ENCODE measurements at regions not wholly inside any gene's neighbourhood (a gene's known extent, or its start where the extent isn't known, plus 50 kb on each side); places are given as distances from the start of the nearest gene placed in this dataset.
A peak's percentile ranks its signal among the peaks of the same experiment; 100 is the strongest.

DNA sequence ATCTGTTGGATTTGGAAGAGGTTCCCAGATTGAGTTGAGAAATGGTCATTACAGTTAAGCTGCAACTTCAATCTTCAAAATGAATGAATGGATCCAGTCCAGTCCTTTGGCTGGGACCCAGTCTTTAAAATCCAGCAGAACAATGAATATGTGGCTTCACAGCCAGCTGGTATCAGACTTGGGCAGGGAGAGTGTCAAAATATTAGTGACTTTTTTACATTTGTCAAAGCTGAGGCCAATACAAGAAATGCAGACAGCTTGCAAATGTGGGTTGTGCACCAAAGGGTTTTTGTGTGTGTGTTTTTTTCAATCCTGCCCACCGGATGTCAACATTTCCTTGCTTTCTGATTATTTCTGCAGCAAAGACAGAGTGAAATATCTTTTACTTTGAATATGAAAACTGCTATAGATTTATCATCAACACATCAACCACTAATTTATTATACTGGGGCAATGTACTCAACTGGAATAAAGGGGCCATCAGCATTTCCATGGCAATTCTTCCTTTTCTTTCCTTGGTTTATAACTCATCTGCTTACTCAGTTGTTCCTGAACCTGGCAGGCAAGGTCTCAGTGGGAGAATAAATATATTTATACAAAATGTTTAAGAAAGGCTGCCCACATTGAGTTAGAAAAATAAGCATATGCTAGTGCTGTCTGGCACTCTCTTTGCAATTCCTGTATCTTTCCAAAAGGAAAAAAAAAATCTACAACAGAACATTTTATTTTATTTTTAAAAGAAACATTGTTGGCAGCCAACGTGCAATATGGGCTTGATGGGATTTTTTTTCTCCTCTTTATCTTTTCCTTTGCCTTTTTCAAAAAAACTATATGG, 491.6 kb upstream of the C1orf87 start:
- TF ChIP-seq, protein P1, sequence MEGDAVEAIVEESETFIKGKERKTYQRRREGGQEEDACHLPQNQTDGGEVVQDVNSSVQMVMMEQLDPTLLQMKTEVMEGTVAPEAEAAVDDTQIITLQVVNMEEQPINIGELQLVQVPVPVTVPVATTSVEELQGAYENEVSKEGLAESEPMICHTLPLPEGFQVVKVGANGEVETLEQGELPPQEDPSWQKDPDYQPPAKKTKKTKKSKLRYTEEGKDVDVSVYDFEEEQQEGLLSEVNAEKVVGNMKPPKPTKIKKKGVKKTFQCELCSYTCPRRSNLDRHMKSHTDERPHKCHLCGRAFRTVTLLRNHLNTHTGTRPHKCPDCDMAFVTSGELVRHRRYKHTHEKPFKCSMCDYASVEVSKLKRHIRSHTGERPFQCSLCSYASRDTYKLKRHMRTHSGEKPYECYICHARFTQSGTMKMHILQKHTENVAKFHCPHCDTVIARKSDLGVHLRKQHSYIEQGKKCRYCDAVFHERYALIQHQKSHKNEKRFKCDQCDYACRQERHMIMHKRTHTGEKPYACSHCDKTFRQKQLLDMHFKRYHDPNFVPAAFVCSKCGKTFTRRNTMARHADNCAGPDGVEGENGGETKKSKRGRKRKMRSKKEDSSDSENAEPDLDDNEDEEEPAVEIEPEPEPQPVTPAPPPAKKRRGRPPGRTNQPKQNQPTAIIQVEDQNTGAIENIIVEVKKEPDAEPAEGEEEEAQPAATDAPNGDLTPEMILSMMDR (IDR thresholded peaks at IDR 0.05; ENCODE audit: low read depth, low read length, missing control alignments), result no peak
- no peak overlapping the region for H3K4me3 ChIP-seq (ENCODE audit: low read depth, low read length)
- peak; percentile 9 for DNase-seq (ENCODE audit: low read depth)
- in situ Hi-C loops (cut with HindIII; ENCODE audit: low sequenced_read_pairs), result no loop called here

DNA sequence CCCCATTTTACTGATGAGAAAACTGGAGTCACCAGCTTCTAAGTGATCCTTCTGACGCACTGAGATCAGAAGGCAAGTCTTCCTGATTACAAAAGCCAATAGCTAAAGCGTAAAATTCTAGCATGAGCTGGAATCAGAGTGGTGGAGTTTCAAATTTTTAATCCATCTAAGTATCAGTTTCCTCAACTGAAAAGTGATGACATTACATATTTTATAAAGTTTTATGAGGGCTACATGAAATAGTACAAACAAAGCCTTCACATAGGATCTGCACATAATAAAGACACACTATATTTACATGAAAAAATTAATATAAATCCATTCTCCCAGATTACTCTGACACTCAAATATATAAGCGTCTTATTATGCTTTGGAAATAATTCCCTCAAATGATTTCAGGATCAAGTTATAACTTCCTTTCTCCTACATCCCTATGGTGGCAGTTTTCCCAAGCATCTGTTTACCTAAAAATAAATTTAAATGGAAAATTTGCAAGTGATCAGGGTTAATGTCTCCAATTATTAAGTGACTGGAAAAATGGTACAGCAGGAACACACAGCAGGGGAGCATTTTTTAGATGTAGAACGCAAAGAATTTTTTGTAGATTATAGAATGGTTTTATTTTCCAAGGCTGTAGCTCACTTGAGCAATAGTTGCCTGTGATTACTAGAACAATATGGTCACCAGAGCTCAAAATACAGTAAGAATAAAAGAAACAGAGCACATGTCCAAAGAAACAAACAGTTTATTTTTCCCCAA, 490.4 kb upstream of the C1orf87 start:
- no peak for DNase-seq (ENCODE audit: low read depth)
- in situ Hi-C loops (cut with HindIII; ENCODE audit: low sequenced_read_pairs), result no loop called here
- H3K4me3 ChIP-seq (ENCODE audit: low read depth, low read length), result no peak overlapping the region
- TF ChIP-seq, protein P1 (IDR thresholded peaks at IDR 0.05; ENCODE audit: low read depth, low read length, missing control alignments), result no peak

DNA sequence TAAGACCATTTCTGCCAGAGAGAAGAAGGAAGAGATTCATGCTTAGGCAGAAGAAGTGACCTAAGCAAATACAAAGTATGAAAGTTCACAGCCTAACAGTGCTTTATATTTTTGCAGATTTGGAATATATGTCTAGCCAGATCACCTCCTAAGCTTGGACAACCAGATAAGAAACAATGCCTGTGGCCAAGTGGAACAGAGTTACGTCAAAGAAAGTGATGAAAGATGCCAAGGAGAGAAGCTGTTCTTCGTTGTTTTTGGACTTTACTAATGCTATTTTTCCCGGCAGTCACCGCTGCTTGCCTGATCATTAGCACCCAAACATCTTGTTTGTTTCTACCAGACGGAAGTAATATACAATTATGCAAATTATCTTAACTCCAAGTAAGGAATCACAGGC, 489.2 kb upstream of the C1orf87 start:
- H3K4me3 ChIP-seq (ENCODE audit: low read depth, low read length), result no peak overlapping the region
- no peak for DNase-seq (ENCODE audit: low read depth)
- TF ChIP-seq, protein P1 (IDR thresholded peaks at IDR 0.05; ENCODE audit: low read depth, low read length, missing control alignments), result no peak
- in situ Hi-C loops (cut with HindIII; ENCODE audit: low sequenced_read_pairs), result no loop called here

DNA sequence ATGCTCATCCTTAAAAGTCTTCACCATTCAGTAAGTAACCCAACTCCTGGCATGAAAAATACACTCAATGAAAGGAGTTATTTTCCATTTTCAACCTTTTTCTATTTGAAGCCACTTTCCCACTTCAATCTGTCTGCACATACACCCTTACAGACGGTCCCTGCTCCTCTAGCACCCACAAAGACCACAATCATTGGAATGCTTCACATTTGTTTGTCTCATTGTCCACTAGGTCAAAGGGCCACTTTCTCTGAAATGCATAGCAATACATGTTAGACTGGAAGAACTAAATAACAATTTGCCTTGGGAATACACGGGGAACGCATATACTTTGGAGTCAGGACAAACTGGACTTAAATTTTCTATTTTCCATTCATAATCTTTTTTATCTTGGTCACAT, 487.1 kb upstream of the C1orf87 start:
- in situ Hi-C loops (cut with HindIII; ENCODE audit: low sequenced_read_pairs), result no loop called here
- no peak for DNase-seq (ENCODE audit: low read depth)
- TF ChIP-seq, protein P1 (IDR thresholded peaks at IDR 0.05; ENCODE audit: low read depth, low read length, missing control alignments), result no peak
- H3K4me3 ChIP-seq (ENCODE audit: low read depth, low read length), result no peak overlapping the region

DNA sequence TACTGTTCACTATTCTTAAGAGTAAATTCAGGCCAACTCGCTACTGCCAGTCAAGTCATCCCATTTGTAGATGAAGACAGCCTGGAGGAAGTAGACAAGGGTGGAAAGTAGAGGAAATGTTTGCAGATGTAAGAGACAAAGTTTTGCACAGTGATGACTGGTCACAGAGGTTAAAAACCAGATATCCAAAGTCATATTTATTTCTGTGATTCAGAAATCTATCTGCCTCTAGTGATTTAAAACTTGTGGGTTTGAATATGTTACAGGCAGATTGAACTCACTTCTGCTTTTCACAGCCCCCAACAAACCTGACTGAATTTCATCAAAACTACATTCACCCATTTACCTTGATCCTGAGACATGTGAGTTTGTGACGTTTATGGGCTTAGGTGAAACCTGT, 484.7 kb upstream of the C1orf87 start:
- TF ChIP-seq, protein P1 (IDR thresholded peaks at IDR 0.05; ENCODE audit: low read depth, low read length, missing control alignments), result no peak
- in situ Hi-C loops (cut with HindIII; ENCODE audit: low sequenced_read_pairs), result no loop called here
- H3K4me3 ChIP-seq (ENCODE audit: low read depth, low read length), result no peak overlapping the region
- no peak for DNase-seq (ENCODE audit: low read depth)

DNA sequence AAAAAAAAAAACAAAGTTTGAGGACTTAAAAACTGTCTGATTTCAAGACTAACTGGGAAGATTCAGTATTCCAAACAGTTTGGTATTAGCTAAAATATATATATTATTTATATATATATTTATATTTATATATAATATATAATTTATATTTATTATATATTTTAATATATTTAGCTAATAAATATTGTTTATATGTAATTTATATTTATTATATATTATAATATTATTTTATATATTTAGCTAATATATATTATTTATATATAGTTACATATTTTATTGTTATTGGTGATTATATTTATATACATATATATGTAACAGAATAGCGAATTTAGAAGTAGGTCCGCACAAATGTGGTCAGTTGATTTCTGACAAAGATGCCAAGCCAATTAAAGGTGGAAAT, 480.2 kb upstream of the C1orf87 start:
- no peak overlapping the region for H3K4me3 ChIP-seq (ENCODE audit: low read depth, low read length)
- TF ChIP-seq, protein P1 (IDR thresholded peaks at IDR 0.05; ENCODE audit: low read depth, low read length, missing control alignments), result no peak
- in situ Hi-C loops (cut with HindIII; ENCODE audit: low sequenced_read_pairs), result no loop called here
- DNase-seq (ENCODE audit: low read depth), result no peak
